NOMO-1 (cell line): ENCODE measurements at regions not wholly inside any gene's neighbourhood (a gene's known extent, or its start where the extent isn't known, plus 50 kb on each side); places are given as distances from the start of the nearest gene placed in this dataset.

ENCODE experiments used
- DNase-seq, 2 experiments: peaks; one replicate each; lab custom pipeline; 2025; ENCODE audit not compliant: unreplicated experiment in 2 of 2; lab: John Stamatoyannopoulos, UW

DNA sequence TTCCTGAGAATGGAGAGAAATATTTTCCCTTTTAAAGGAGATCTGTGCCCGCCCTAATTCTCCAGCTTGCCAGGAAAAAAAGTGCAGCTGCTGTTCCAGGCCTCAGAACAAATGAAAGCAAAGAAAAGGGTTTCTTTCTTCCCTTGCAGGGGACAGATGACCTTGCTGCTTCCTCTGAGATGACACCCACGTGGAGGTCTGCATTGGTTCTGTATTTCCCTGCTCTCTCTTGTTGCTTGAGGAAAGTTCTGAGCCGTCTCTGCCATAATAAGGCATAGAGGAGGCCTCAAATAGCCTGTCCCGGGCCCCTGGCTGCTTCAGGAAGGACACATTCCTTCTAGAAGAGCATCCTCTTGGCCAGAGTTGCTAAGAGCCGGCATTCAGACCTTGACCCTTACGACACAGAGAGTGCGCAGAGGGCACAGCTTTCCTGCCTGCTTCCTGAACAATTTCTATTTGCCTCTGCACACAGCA, 501.8 kb upstream of the SULF2 start:
- no peak for DNase-seq

- no peak for DNase-seq
Measured at GRCh38 chr20:48286601-48287000, 501.3 kb upstream of the SULF2 start.

- DNase-seq, result no peak
Measured at GRCh38 chr20:48285656-48286055, 500.4 kb upstream of the SULF2 start.

GRCh38 chr20:48284837-48285236, 499.6 kb upstream of the SULF2 start:
- no peak for DNase-seq

DNA sequence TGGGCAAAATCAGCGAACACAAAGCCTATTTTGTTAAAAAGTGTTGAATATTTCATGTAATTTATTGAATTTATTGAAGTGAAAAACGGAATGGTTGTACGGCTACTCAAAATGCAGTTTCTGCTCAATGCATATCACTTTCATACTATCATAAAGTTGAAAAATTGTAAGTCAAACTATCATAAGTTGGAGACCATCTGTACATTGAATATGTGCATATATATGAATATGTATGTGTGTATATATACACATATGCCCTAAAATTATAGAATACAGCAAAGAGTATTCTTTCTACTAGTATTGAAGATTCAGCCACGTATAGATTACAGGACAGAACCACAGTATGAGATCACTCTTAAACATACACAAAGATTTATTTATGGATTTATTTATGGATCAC, 499.0 kb upstream of the SULF2 start:
- no peak for DNase-seq

DNA sequence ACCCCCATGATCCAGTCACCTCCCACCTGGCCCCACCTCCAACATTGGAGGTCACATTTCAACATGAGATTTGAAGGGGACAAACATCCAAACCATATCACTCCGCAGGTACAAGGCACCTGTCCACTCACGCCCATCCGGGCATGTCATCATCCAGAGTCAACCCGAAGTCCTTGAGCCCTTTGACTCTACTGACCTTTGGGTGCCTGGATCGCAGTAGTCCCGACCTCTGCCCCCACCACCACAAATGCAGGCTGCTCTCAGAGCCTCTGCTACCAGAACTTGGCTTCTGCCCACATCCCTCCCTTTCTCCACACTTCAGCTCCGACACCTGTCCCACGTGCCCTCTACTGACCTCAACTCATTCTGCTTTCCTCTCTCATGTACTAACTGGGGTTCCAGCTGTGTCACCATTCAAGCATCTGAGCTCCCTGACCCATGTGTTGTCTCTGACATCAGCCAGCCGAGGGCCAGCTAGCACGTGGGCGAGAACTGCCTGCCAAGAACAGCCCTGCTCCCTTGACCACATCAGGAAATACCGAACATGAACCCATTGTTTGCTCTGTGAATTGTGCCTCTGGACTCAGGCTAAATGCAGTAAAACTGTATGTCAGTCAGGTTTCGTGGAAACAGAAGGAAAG, 498.3 kb upstream of the SULF2 start:
- DNase-seq, result no peak

DNA sequence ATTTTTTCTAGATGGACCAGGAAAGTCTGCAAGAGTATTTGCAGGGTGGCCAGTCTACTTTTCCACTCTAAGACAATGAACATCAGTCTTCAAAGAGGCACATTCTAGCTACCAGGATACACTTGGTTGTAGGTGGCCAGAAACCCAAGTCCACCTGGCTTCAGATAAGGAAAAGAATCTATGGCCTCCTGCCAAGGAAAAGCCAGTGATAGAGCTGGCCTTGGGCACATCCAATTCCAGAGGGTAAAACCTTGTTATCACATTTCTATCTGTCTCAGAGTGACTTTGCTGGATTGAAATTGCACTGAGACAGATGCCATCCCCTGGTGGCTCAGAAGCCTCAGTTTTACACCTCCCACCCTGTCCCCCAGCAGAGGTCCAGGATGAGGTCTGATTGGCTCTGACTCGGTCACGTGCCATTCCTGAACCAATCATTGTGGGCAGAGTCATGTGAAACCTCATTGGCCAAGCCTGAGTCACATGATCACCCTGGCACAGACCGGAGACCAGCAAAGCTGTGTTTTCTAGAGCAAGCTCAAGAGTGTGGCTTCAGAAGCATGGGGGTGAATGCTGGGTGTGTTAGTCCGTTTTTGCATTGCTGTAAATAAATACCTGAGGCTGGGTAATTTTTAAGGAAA, 497.4 kb upstream of the SULF2 start:
- no peak for DNase-seq

DNA sequence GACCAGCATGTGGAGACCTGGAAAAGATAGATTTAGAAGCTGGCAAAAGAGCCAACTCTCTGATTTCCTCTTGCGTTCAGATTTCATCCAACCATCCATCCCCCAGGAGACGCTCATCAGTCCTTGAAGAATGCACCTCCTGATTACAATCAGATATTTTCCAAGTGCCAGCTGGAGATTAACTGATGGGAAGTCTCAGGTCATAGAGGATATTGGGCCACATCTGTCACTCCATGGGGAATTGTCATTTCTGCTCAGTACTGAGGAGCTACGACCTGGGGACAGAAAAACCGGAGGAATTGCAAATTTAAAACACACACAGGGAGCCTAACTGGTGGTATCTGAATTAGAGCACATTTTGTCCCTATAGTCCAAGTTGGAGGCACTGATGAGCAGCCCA, 496.2 kb upstream of the SULF2 start:
- no peak for DNase-seq

- no peak for DNase-seq
Measured at GRCh38 chr20:48278961-48279481, 493.7 kb upstream of the SULF2 start.

GRCh38 chr20:48277266-48277665, 492.0 kb upstream of the SULF2 start:
- no peak for DNase-seq

DNA sequence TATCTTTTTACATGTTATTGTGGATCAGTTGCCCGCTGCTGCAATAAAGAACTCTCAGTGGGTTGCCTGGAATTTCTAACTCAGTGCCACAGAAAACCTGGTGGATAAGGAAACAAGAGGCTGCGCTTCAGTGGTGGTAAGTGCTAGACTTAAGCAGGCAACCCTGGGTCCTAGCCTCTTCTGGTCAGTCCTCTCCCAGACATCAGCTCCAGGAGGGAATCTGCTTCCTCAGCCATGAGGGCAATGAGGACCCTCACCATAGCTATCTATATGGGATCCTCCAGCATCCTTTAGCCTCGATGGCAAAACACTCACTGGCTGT, 490.7 kb upstream of the SULF2 start:
- no peak for DNase-seq

DNA sequence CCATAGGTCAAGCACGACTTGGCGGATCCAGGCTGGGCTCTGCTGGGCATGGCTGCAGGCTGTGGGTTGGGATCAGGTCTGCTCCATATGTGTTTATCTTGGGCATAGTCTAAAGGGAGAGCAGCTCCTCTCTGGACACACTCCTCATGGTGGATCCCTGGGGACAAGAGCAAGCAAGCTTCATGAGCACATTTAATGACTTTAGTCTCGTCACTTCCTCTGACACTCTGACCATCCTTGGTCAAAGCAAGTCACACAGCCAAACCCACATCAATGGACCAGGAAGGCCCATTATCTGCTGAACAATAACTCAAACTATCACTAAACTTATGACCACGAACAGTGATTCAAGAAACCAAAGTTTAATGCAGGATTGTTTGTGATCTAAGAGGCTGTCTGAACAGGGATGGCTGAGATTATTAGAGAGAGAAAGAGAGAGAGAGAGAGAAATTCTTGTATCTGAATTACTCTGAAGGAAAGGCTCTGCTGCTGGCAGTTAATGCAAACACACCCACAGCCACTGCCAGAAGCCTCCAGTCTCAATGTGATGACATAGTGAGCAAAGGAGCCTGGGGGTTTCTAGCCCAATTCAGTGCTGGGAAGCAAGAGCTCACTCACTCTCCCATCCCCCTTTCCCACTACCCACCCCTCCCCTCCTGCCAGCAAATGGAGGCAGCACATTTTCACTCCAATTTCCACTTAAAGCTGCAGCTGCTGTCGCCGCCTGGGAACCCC, 490.2 kb upstream of the SULF2 start:
- no peak for DNase-seq

DNA sequence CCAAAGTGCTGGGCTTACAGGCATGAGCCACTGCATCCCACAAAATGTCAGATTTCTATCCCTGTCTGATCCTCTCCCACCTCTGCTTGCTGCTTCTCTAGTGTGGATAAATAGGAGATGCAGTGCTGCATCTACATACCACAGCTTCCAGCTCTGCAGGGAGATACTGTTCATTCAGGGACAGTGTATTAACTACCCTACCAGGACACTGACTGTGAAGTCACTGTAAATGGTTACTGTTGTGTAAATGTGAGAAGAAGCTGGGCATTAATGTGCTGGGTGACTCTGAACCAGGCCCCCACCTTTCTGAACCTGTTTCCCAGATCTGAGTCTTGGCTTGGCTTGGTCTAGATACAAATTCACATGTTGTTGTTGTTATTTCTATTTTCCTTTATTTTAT, 488.6 kb upstream of the SULF2 start:
- no peak for DNase-seq

GRCh38 chr20:48270885-48271284, 485.6 kb upstream of the SULF2 start:
- no peak for DNase-seq

DNA sequence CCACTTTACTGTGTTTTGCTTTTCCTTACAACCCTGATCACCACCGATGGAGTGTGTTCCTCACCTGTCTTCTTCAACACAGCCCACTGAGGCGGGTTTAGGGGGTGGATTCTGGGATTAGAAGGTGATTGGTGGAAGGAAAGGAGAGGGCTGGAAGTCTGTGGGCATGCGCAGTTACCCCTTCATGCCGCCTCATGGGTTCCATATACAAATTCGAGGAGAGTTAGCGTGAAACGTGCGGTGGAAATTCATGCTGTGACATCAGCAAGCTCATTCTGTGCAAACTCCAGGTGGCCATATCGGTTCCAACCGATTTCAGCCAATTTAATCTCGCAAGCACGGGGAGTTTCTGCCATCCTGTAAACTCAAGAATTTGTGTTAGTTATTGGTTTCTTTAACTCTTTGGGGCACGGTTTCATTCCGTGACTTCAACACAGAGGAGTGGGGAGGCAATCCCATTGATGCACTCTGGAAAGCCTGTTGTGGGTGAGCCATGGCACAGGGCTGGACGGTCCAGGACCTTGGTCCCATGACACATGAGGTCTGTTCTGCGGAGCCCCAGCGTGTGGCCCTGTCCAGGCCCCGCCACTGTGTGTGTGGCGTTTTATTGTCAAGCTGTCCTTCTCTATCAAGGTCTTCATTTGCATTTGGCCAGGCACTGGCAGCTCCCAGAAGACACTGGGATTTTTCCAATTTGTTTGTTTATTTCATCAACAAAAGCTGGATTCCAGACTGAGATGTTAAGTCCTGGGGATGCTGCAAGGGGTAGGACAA, 482.8 kb upstream of the SULF2 start:
- no peak for DNase-seq

DNA sequence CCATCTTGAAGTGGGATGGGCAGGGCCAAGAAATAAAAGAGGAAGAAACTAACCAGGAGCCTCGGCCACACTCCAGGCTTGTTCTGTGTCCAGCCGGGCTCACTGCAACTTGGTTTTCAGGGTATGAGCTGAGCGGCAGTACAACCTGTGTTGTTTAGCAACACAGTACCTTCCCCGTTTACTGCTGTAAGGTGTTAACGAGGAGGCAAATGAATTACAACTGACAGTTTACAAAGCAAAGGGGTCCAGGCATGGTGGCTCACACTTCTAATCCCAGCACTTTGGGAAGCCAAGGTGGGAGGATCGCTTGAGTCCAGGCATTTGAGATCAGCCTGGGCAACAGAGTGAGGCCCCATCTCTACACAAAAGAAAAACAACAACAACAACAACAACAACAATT, 481.3 kb upstream of the SULF2 start:
- no peak for DNase-seq

- no peak for DNase-seq
Measured at GRCh38 chr20:48265791-48266190, 480.5 kb upstream of the SULF2 start.

DNA sequence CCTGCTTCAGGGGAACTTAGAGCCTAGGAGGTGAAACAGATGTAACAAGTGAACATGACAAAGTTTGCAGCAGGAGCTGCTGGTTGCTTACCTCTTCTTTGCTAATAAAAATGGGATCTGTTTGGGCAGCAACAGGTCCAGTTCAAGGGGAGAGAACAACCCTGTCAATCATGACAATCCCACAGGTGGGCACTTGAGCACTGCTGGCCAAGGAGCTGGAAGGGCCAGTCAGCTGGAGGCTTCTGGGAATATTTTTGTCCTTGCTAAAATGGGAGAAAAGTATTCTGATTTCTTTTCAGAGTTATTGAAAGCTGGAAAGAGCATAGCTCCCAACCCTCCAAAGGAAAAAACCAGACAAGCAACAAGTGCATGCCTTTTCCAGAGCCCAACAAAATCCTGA, 477.7 kb upstream of the SULF2 start:
- DNase-seq, result no peak

DNA sequence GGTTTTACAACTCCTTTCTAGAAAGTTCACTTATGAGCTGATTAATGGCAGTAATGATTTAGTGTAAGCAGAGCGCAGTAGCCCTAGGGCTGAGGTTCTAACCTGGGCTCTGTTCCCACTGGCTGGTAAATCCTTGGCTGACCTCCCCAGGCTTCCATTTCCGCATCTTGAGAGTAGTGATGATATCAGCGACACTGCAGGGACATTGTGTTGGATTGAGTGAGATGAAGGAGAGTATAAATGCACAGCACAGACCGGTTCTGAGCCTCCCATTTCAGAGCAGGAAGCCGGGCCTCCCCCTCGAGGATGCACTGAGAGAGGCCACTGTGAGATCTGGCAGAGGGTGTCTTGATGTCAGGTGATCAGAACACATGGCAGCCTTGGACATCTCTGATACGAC, 477.2 kb upstream of the SULF2 start:
- no peak for DNase-seq

DNA sequence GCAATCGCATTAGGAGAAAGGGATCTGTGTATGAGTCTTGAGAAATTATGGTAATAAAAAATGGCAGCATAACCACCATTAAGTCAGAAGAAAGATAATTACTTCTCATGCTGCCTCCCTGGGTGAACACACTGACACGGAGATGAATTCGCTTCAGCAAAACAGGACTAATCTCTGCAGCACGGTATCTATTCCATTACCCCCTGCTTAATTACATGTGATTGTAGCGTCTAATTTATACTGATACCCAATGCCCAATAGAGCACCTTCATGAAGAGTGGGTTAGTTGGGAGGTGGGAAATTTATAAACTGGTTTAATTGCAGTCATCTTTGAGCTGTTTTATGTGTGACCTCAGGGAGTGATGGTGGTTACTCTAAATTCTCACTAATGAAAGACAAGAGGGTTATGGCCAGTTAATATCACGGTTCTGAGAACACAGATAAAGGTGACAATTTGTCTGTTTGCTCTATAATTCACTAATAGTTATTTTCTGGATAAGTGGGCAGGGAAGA, 476.2 kb upstream of the SULF2 start:
- DNase-seq, result no peak

DNA sequence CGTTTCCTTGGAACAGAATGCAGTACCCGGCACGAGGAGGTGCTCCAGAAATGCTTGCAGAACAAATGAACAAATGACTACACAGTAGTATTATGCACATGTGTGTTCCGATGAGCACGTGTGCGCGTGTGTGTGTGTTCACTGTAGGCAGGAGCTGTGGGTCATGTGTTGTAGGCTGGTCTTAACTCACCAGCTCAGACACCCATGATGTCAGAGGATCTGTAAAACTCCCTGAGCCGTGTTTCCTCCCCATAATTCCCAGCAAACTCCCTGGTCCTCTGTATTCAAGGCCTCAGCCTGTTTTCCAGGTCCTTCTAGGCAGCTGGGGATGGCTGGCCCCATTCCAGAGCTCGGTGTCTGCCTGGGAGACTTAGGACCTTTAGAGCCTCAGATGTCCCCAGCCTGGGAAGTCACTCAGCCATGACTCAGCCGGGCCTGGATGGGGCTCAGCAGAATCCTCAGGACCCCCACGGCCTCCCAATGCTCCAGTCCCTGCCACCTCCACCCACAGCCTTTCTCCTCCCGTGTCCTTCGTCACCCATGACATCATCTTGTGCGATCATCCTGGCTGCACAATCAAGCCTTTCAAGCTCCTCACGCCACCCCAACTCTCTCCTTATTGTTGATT, 475.0 kb upstream of the SULF2 start:
- no peak for DNase-seq
